HG02798 (cell line): ENCODE measurements at regions not wholly inside any gene's neighbourhood (a gene's known extent, or its start where the extent isn't known, plus 50 kb on each side); places are given as distances from the start of the nearest gene placed in this dataset.
"Not testable (repeated sequence)": the region's sequence is repeated elsewhere in the genome, so short reads cannot be mapped to it uniquely, and the experiment has no call there.

Source experiments
- ATAC-seq: cut with Tn5 transposase; IDR thresholded peaks from one replicate; pipeline ENCODE4 v1.9.1; 2021; ENCODE audit warnings: mild to moderate bottlenecking; ENCODE audit not compliant: unreplicated experiment, poor library complexity

DNA sequence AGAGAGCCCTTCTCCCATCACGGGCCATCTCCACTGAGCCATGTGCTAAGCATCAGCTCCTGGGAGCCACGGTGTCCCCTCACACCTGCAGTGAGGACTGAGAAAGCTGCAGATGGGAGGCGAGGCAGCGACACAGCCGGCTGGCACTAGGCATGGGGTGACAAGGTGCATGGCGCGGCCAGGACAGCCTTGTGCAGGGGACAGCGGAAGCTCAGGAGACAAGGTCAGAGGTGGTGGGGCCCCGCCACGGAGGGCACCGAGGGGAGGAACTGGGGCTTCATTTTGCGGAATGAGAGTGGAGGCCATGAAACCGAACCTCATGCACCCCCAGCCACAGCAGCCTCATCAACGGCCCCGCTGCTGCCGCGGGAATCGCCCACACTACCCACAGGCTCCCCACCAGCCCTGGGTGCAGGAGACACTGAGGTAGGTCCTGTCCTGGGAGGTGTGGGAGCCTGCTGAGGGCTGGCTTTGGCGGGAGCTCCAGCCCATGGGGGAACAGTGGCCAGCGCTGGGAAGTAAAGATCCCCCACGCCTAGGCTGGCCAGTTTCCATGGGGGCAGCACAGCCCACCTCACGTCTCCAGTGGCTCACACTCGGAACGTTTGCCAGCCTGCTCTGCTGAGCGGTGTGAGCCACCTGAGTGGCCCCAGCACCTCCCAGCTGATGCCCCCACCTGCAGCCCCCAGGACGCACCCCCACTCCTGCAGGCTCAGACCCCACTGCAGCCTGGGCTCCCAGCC is 71.2 kb upstream of the INSIG1 start:
- no peak for ATAC-seq

DNA sequence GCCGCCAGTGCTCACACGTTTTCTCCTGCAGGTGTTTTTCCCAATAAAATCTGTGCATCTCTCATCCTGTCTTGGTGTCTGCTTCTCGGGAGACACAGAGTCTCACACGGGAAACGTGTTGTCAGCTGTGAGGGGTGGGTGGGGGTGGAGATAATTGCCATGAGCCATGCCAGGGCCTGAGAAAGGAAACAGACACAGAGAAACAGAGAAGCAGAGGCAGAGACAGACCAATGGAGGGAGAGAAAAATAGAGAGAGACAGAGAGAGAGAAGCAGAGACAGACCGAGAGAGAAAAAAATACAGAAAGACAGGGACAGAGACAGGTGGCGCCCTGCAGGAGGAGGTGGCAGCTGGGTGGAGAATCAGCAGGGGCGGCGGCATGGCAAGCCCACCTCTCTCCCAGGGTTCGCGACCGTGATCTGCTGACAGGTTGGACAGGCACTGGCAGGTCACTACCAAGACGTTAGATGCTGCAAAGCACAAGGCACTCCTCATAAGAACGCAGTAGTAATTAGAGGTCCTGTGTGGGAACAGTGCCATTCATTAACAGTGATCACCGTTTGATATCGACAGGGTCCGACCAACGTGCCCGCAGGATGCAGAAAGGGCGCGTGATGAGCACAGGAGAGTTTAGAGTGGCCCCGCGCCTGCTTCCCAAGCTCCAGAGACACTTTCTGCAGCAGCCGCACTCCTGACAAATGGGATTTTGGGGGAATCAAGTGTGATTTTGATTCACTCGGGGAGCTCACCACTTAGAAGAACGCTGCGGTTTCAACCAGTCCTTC is 70.5 kb upstream of the INSIG1 start:
- no peak for ATAC-seq

DNA sequence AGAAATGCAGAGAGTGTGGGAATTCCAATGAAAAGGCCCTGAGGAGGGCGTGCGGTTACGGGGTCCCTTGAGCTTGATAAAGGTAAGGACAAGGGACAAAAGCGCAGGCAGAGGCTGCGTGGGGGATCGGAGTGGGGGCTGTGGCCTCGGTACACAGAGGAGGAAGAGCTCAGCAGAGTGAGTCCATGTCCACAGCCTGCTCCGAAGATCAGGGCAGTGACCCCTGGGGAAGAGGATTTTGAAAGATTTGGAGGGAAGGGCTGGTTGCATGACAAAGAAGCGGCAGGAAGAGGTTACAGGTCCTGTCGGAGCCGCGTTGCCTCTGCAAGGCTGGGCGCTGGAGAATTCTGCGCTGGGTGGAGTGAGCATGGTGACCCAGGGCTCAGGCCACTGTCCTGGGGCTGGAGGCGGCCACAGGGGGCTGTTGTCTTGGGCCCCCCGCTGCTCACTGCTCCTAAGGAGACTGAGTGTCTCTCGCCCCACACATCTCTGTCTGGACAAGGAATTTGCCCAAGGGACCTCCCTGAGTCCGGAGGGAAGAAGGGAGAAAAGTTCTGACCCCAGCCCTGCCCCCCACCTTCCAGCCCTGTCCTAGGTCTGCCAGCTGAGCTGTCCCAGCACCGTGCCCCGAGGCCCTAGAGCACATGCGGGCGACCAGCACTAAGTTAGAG is 69.8 kb upstream of the INSIG1 start:
- no peak for ATAC-seq

DNA sequence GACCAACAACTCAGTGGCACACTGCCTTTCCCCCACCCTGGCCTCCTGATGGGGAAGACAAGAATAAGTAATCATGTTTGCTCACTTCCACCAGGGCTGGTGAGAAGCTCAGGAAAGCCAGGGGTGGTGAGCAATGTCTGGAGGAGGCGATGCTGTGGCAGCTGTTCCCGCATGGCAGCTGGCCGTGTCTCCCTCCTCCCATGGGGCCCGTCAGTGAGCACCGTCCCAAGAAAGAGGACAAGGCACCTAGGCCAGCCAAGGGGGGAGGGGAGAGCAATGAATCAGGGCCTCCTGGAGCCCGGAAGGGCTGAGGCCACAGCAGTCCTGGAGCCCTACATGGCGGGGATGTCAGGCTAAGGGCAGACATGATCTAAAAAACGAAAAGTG is 69.2 kb upstream of the INSIG1 start:
- no peak for ATAC-seq

DNA sequence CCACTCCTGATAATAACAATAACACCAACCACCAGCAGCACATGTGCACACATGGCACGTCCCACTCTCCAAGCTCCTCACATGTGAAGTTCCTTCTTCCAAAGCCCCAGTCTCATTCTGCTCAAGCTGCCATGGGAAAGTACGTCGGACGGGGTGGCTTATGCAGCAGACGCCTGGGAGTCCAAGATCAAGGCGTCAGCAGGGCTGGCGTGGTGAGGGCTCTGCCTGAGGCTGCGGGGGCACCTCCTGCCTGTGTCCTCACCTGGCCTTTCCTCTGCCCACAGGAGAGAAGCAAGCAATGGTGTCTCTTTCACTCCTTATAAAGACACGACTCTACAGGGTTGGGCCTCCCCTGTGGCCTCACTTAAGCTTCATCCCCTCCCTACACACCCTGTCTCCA is 68.8 kb upstream of the INSIG1 start:
- no peak for ATAC-seq

DNA sequence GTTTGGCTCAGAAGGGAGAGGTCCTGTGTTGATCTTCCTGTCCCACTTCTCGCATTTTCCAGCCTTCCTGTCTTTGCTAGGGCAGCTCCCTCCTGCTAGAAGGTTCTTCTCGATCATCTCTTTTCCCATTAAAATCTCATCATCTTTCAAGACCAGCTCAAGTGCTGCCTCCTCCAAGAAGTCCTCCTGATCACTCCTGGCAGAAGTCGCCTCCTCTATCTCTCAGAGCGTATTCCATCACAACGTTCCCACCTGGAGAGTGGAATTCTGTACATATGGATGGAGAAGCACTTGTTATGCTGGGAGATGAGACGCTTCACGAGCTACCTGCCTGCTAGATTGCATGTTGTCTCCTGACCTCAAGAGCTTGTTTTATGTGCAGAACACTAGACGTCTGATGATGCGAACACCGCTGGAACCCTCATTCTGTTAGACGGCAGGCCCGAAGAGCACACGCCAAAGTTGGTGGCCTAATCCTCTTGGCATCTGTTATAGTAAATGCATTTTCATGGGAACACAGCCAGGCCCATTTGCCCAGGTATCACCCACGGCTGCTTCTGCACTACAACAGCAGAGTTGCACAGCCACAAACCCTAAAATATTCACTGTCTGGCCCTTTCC is 68.0 kb upstream of the INSIG1 start:
- ATAC-seq: no peak

DNA sequence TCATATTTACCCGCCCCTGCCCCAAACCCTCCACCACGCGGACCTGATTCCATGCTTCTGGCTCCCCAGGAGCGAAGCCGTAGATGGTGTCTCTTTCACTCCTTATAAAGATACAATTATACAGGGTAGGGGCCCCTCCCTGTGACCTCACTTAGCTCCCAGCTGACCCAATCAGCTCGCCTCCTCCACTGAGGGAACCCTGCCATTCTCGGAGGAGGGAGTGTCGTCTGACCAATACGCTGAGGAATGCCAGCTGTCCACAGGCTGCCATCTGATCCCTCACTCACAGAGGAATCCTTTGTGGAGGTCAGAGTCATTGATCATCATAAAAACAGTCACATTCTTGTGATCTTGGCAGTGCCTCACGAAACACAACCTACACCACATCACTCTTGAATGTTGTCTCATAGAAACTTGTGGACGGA is 67.5 kb upstream of the INSIG1 start:
- no peak for ATAC-seq

DNA sequence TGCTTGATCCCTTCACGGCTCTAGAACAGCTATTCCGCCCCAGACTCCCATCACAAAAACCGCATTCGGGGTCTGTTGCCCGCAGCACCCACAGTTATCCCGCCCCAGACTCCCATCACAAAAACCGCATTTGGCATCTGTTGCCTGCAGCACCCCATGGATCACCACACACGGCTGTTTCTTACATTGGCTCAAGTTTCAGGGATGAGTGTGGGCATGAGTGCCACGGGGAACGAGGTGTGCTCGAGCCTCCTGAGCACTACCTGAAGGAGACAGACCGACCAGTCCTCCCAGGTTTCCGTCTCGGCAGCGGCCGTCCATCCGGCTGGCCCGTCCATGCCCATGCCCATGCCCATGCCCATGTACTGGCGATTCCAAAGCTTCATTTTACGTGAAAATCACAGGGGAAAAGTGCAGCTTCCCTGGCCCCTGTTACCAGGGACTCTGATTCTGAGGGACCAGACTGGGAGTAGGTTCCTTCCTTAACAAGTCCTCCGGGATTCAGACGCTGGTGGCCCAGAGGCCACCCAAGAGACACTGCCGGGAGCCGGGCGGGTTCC is 66.4 kb upstream of the INSIG1 start:
- no peak for ATAC-seq

DNA sequence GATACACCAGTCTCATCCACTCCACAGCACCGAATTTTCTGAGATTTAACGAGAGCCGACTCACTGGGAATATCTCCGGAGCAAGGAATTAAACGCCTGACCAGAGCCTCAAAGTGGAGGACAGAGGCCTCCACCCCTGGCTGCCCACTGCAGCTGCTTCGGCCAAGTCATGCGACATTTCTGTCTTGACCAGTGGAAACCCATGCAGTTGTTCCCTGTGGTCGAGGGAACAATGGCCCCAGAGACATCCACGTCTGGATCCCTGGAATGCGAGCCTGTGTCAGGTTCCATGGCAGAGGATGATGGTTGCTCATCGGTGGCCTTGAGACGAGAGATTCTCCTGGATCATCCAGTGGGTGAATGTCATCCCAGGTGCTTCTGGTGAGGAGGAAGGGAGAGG is 65.7 kb upstream of the INSIG1 start:
- ATAC-seq: no peak

DNA sequence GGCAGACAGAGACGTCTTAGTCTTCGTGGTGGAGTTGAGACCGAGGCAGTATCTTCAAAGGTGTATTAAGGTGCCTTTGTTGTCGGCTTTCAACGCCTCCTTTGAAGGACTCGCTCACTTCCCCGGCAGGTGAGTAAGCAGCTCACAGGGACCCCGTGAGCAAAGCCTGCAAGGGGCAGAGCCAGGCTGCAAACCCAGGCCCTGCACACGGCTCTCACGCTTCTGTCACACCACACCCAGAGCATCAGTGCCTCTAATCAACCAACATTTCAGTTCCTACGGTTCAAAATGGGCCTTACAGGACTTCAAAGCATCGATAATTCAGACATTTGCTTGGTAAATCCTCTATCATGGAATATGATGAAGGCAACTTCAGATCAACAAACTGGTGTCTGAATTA is 64.8 kb upstream of the INSIG1 start:
- no peak for ATAC-seq

DNA sequence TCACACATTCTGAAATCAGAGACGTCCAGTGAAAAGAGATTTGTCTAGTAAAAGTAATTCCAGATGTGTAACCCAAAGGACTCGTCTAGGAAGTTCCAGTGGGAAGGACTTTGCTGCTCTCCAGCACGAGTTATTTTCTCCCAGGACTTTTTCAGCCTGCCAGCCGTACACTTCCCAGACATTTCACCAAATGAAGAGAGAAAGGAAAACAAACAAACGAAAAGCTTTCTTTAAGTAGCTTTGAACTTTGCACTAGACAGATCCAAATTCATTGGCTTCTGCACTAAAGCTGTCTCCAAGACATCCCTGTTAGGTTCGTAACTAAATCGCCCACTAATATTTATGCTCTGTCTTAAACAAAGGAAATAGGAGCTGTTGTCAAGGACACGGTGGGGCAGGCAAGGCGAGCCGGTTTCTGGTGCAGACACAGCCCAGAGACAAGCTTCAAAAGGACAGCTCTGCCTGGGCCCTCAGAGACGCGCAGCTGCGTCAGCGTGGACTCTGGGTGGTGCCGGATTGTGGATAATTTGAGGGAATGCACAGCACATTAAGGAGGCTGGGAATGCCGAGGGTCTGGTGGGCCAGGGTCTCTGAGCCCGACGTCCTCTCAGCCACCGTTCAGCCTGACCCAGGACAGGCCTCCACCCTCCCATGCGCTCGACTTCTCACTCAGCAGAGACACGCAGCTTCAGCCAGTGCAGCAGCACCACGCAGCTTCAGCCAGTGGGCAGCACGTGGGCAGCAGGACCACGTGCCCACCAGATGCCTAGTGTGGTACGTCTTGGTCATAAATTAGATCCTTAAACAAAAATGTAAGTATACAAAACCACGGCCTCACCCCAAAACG is 64.1 kb upstream of the INSIG1 start:
- no peak for ATAC-seq

DNA sequence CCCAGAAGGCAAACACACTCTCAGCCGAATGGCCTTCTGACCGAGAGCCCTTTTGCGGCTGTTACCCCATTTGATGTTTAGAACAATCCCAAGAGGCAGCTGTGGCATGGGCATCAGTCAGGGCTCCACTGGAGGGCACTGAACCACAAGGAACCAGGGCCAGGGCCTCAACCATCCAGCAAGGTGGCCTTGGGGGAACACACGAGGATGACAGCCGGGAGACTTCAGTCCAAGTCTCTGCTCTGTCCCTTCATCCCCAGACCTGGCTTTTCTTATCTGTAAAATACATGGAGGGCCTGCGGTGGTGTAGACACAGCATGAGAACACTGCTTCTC is 63.6 kb upstream of the INSIG1 start:
- no peak for ATAC-seq

DNA sequence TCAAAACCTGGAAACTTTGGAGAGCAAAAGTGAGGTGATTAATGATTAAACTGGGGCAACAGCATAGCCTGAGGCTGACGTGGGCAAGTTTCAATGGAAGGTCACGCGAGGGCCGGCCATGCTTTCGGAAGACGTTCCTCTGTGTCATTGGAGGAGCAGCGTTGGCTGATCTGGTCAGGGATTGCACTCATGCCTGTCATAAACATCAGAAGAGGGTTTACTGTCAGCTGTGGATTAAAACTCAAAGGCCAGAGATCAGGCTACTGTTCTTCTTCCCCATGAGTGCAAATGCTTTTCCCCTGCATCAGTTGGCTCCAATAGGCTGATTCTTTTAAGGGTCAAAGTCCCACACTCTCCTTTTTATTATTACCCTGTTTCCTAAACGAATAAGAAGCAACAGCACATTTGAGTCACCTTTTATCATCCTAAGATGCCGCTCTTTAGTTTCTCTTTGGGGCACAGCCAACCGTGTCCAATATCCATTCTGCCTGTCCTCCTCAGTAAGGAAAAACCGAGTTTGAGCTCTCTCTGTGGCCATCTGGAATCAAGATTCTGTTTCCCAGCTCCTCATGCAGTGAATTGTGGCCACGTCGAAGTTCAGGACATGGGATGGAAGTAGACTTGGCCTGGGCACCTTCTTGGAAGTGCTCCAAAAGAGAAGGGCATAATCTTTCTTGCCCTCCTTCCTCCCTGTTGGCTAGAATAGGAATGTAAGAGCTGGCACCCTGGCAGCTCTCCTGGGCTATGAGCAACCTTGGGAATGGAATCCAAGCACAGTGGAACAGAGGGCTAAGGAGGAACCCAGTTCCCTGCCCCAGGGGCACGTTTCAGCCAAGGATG is 62.5 kb upstream of the INSIG1 start:
- ATAC-seq: no peak

DNA sequence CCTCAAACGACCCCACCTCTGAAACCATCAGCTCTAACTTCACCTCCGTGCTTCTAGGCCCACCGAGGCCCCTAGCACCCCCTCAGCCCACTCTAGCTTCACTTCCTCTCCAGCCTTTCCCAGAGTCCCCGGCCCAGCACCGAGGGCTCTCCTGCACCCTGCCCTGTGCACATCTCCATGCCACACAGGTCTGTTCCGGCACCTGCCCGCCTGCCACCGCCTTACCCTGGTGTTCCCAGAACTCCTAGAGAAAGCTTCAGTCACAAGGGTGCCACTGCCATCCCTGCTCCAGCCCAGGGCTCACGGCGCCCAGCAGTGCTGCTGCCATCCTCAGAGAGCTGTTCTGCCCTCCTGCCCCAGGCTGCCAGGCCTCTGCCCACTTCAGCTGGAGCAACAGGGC is 61.3 kb upstream of the INSIG1 start:
- no peak for ATAC-seq

DNA sequence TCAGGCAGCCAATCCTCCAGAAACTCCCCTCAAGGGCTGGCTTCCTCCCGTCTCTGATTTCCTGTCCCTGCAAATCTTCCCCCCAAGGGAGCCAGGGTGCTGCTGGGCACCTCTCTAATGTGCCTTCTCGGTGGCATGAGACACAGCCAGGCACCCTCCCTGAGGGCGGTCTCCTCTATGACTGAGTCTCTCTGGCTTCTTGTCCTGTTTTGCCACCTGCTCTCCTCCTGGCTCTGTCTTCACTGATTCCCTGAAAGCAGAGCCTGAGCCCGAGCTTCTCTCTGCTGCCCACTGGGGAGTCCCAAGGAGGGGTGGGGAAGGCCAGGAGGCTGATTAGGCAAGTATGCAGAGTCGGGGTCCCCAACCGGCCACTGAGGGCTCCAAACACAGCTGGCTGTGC is 60.4 kb upstream of the INSIG1 start:
- no peak for ATAC-seq

DNA sequence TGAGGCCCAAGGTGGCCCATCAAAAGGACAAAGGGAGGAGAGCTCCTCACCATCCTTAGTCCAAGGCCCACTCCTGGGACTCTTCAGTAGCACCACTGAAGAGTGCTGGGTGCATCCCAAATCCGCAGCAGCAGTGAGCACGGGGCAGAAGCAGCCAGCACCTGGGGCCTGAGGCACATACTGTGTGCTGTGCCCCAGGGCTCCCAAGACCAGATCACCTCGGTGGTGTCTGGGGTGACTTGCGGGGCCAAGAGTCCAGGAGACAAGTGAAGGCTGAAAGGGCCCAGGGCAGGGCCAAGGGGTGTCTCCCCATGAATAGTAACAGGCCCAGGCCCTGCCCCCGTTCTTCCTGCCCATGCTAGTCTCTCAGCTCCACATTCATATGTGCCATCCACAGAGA is 59.9 kb upstream of the INSIG1 start:
- no peak for ATAC-seq

DNA sequence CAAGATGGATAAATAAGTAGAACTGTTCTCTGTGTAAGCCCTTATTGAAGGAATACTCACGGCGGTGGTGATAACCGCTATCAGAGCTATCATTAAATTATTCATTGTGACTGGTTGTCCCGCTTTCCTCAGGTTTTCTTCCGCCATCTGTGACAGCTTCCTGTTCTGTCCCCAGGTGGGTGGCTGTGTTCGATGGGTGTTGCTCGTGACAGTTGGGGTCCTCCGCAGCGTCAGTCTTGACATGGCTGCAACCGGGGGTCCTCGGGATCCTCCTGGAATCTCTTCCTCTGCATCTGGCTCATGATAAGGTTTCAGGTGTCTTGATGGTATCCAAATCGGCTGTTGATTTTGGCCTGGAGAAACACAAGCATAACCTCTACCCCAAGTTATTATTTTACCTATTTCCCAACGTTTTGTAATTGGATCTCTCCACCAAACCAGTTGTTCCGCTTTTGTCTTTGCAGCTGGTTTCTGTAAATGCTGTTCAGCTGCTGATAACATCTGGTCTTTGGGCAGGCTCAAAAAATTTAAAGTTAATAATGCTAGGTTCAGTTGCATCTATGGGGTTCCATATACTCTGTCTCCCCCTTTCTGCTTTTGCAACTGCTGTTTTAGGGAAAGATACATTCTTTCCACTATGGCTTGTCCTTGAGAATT is 58.1 kb upstream of the INSIG1 start:
- not testable (repeated sequence) for ATAC-seq

DNA sequence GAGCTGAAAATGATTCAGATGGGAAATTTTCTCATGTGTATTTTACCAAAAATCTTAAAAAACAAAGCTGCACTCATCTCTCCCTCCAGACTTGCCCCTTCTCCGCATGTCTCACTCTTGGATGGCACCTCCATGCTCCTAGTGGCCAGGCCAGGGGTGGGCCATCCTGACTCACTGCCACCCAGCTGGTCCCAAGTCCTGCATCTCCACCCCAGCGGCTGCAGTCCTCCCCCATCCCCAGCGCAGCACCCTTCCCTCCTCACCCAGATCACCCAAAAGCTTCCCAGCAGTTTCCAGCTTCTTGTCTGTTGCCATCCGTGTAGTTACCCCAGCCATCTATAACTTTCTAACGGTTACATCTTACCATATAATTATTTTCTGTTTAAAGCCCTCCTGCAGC is 53.0 kb upstream of the INSIG1 start:
- no peak for ATAC-seq
